Putamen (tissue), 1 donor: ENCODE measurements at regions not wholly inside any gene's neighbourhood (a gene's known extent, or its start where the extent isn't known, plus 50 kb on each side); places are given as distances from the start of the nearest gene placed in this dataset.
"Not testable (repeated sequence)": the region's sequence is repeated elsewhere in the genome, so short reads cannot be mapped to it uniquely, and the experiment has no call there.

Source experiments
- DNase-seq: peaks from one replicate; pipeline ENCODE4 v3.0.0-alpha.2; 2016; ENCODE audit warnings: low spot score

GRCh38 chr2:38483776-38484501 is 106.9 kb upstream of the ATL2 start:
- no peak for DNase-seq

GRCh38 chr2:38482710-38483109 is 105.6 kb upstream of the ATL2 start:
- not testable (repeated sequence) for DNase-seq

GRCh38 chr2:38480617-38481016 is 103.5 kb upstream of the ATL2 start:
- DNase-seq, result no peak

- DNase-seq, result no peak
Observed at GRCh38 chr2:38477006-38477405, 99.9 kb upstream of the ATL2 start.

- no peak for DNase-seq
Observed at GRCh38 chr2:38475567-38475881, 98.5 kb upstream of the ATL2 start.

GRCh38 chr2:38474715-38475566 is 97.9 kb upstream of the ATL2 start:
- no peak for DNase-seq

- DNase-seq, result no peak
Observed at GRCh38 chr2:38474021-38474456, 97.0 kb upstream of the ATL2 start.

GRCh38 chr2:38473333-38474005 is 96.4 kb upstream of the ATL2 start:
- DNase-seq, result no peak

- DNase-seq, result no peak
Observed at GRCh38 chr2:38470115-38470514, 93.0 kb upstream of the ATL2 start.

- DNase-seq, result no peak
Observed at GRCh38 chr2:38467768-38468455, 90.8 kb upstream of the ATL2 start.

- DNase-seq, result no peak
Observed at GRCh38 chr2:38466876-38467767, 90.0 kb upstream of the ATL2 start.

- no peak for DNase-seq
Observed at GRCh38 chr2:38466409-38466808, 89.3 kb upstream of the ATL2 start.

GRCh38 chr2:38465789-38466127 is 88.7 kb upstream of the ATL2 start:
- DNase-seq, result no peak

GRCh38 chr2:38464971-38465788 is 88.1 kb upstream of the ATL2 start:
- no peak for DNase-seq

- no peak for DNase-seq
Observed at GRCh38 chr2:38463752-38464151, 86.7 kb upstream of the ATL2 start.

- DNase-seq, result peak; percentile 47
Observed at GRCh38 chr2:38462121-38462661, 85.1 kb upstream of the ATL2 start.

GRCh38 chr2:38461470-38461869 is 84.4 kb upstream of the ATL2 start:
- DNase-seq, result no peak

- no peak for DNase-seq
Observed at GRCh38 chr2:38460313-38460712, 83.2 kb upstream of the ATL2 start.

GRCh38 chr2:38454081-38454480 is 77.0 kb upstream of the ATL2 start:
- no peak for DNase-seq

GRCh38 chr2:38451778-38452177 is 74.7 kb upstream of the ATL2 start:
- DNase-seq, result not testable (repeated sequence)
